GM23248 (cell line): ENCODE measurements at regions not wholly inside any gene's neighbourhood (a gene's known extent, or its start where the extent isn't known, plus 50 kb on each side); places are given as distances from the start of the nearest gene placed in this dataset.

Source experiments
- EZH2 ChIP-seq: fragments of 200-600 bp; sonication (generic); IDR thresholded peaks from 2 replicates; pipeline ENCODE4 v1.6.1; 2018; ENCODE audit warnings: antibody characterized with exemption, mild to moderate bottlenecking; ENCODE audit not compliant: insufficient read depth, poor library complexity, severe bottlenecking
- EZH2phosphoT487 ChIP-seq: fragments of 200-600 bp; sonication (generic); IDR thresholded peaks from 2 replicates; pipeline ENCODE4 v1.6.1; 2018; ENCODE audit warnings: antibody characterized with exemption, moderate library complexity, mild to moderate bottlenecking, low read depth; ENCODE audit not compliant: insufficient read depth

DNA sequence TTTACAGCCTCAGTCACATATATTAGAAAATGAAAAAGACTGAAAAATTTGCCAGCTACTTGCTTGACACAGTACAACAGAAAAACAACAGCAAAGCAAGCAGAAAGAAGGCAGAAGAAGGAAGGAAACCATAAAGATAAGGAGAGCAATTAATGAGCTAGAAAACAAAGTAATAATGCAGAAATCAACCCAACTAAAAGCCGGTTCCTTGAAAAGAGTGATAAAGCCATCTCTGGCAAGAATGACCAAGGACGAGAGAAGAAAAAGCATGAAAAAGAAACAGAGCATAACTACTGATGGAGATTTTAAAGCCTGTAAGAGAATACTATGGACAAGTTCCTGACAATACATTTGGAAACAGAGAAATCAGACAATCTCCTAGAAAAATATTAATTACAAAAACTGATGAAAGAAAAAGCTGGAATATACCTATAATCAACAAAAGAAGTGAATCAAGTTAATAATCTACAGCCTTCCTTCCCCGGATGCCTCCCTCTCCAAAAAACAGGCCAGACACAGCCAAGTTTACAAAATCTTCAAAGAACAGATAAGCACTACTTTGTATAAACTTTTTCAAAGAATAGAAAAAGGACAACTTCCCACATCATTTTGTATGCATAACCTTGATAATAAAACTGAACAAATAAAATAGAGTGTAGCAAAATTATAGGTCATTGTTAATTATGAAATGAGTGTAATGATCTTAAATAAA is 204.0 kb downstream of the BAMBI start:
- TF ChIP-seq EZH2phosphoT487: no peak
- no peak for TF ChIP-seq EZH2
